HG03521 (cell line): ENCODE measurements at regions not wholly inside any gene's neighbourhood (a gene's known extent, or its start where the extent isn't known, plus 50 kb on each side); places are given as distances from the start of the nearest gene placed in this dataset.
"Not testable (repeated sequence)": the region's sequence is repeated elsewhere in the genome, so short reads cannot be mapped to it uniquely, and the experiment has no call there.

Experiments
- ATAC-seq: cut with Tn5 transposase; IDR thresholded peaks from one replicate; pipeline ENCODE4 v1.9.1; 2021; ENCODE audit warnings: mild to moderate bottlenecking, moderate library complexity; ENCODE audit not compliant: unreplicated experiment

DNA sequence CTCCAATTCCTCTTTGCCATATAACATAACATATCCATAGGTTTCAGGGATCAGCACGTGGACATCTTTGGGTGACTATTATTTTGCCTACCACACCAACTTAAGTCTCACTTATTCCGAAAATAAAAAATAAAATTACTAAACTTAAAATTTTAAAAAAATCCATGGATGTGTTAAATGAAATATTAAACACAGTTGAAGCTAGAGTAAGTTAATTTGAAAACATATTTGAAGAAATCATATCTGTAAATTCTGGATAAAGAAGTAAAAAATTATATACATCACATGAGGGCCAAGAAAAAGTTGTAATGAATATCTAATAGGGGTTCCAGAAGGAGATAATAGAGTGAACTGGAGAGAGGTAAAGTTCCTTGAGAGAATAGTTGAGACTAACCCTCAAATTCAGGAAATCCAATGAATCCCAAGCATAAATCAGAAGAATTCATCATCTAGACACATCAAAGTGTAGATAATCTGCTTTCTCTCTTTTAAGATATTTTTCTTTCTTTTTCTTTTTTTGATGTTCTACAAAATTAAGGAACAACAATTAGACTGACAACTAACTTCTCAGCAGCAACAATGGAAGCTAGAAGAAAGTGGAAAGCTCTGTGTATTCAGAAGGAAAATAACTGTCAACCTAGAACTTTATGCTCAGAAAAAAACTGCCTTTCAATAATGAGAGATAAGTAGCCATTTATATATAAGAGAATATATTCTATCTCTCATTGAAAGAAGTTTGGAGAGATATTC lies 147.4 kb downstream of the ABHD5 start:
- ATAC-seq: no peak

DNA sequence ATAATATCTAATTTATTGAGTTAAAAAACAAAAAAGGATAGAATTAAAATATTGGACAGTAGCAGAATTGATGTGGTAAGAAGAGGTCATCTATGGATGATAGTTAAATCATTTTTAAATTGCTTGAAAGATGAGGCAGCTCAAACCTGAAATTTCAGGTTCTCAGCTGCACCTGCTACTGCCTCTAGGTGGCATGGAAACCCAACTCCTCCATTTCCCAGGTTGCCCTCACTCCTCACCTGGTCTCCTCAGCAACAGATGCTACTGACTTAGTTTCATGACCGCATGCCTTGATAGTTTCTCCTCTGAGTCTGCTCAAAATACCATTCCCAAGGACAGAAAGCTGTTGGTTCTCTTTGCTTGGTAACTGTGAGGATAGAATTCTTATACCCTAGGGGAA lies 148.1 kb downstream of the ABHD5 start:
- no peak for ATAC-seq

- ATAC-seq: no peak
Observed at GRCh38 chr3:43843386-43843785, 152.6 kb downstream of the ABHD5 start.

- ATAC-seq: no peak
Observed at GRCh38 chr3:43844757-43845156, 154.0 kb downstream of the ABHD5 start.

- not testable (repeated sequence) for ATAC-seq
Observed at GRCh38 chr3:43845553-43845952, 154.8 kb downstream of the ABHD5 start.

GRCh38 chr3:43852066-43852465 lies 161.3 kb downstream of the ABHD5 start:
- ATAC-seq: no peak

DNA sequence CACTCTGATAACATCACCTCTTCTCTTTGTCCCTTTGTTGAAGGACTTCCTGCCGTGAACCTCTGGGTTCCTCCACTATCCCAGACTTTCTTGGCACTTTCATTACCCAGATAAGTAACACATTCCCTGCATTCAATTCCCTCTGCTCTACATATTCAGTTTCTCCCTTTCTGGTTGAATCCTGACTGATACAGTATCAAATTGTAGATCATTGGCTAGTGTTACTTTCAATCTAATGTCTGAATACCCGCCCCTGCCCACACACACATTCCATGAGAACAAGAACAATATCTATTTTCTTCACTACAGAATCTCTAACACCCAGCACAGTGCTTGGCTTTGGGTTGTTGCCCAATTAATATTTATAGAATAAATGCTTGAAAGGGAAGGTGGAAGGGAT lies 163.5 kb downstream of the ABHD5 start:
- no peak for ATAC-seq

GRCh38 chr3:43854916-43855315 lies 164.2 kb downstream of the ABHD5 start:
- no peak for ATAC-seq

GRCh38 chr3:43855674-43856299 lies 165.0 kb downstream of the ABHD5 start:
- ATAC-seq: no peak

DNA sequence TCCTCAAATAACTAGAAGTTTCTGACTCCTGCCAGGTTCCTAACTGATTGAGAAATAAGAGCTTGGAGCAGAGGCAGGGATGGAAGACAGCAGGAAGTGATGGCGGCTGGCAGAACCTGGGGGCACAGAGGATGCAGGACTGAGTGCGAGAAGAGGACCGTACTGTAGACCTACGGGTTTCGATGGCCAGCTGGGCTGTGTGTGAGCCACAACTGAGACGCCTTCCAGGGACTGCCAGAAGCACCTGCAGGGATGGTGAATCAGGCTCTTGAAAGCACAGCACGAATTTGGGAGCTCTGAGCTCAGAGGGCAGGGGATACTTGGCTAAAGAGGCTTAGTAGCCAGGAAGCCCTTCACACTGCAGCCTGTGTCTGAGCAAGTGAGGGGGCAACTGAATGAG lies 165.6 kb downstream of the ABHD5 start:
- ATAC-seq: no peak

DNA sequence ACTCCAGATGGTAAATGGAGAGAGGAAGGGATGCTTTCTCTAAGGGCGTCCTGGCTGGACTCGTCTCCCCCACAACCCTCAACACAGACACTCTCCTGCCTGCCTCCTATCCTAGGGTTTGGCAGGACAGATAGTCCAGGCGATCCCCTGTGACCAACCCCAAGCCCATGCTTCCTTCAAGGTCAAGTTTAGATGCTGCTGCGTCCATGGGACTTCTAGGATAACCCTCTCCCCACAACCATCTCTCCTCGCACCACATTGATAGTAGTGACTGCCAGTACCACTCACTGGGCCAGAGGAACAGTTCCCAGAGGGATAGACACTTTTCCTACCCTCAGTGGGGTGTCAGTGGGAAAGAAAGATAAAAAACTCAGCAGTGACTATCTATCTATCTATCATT lies 166.0 kb downstream of the ABHD5 start:
- ATAC-seq: no peak

DNA sequence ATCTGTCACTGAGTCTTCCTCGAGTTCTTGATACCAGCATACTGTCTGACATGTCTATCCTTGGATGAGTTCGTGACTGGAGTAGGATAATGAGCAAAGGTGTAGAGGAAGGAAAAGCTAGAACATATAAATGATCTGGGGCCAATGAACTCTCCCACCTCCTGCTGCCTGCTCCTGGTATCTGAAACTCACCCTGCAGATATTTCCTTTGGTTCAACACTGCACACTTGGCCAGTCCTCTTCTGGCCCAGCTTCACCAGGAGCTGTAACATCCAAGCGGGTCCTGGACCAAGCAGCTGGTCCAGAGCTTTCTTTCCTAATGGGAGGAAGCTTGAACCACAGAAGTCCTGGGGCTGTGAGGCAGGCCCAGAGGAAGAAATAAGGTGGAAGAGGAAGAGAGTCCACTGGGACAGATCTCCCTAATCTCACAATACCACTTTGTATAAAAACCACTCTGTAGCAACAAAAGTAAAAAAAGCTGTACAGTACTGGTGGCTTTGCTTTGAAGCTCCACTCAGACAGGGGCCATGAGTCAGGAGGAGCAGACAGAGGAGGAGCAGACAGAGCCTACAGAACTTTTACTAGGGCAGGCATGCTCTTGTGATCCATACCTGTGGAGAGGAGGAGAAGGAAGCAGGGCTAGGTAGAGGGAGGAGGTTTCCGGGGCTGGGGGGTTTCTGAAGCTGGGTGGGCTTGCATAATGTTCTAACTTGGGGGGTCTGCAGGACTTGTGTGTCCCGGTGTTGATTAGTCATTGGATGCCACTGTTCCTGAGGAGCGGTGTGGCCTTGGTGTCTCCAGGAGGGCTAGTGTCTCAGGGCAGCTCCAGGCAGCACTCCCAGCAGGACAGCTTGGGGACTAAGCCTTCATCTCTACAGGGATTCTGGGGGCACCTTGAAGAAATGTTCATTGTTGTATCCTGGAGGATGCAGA lies 166.9 kb downstream of the ABHD5 start:
- no peak for ATAC-seq

GRCh38 chr3:43858294-43858701 lies 167.6 kb downstream of the ABHD5 start:
- ATAC-seq: no peak

- no peak for ATAC-seq
Observed at GRCh38 chr3:43859766-43860165, 169.0 kb downstream of the ABHD5 start.

DNA sequence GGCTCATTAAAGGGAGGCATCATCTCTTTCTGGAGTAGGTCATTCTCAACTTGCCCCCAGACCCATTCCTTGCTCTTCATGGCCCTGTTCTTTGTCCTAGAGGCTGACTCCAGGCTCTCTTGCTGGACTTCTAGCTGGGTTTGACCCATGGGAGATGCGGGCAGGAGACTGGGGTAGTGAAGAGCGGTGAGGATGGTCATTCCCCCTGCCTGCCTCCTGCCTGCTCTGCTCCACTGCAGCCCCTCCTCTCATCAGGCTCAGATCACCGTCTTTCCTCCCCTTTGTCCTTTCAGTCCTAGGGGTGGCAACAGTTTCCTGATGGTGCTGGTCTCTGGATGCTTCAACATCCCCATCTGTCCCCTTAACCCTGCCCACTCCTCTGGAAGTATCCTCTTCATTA lies 170.9 kb downstream of the ABHD5 start:
- ATAC-seq: no peak

GRCh38 chr3:43862470-43862869 lies 171.7 kb downstream of the ABHD5 start:
- ATAC-seq: no peak

- ATAC-seq: no peak
Observed at GRCh38 chr3:43862992-43863805, 172.5 kb downstream of the ABHD5 start.

DNA sequence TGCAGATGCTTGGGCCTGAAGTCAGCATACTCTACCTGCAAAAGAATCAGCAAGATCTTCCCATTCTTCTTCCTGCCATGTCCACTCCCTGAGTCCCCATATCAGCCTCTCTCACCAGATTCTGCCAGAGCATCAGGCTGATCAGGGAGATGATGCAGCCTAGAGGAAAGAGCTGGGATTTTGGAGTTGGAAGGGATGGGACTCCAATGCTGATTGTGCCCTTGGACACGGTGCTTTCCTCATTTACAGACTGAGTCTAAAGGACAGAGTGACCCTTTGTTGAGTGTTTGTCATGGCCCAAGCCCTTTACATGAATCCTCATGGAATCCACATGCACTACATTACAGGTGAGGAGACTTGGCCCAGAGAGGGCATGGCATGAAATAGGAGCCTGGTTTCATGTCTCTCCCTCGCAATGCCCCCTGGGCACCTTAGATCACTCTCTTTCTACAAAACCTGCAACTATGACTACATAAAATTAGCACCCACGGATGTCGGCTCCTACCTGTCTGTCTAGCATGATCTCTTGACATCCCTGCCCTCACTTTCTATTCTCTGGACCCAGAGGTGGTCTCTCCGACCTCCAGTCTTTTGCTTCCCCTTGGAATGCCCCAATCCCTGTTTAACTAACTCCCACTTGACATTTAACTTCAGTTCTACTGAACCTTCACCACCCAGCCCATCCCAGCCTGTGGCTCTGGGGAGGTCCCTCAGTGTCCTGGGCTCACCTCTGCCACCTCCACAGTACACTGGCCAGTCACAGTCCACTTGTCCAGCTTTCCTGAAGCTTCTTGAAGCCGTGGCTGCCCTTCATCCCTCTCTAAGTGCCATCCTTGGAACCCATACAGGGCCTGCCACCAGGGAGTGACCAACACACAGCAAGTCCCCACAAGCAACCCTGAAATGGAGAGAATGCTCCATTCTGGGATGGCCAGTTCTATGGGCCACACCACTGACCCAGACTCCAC lies 173.5 kb downstream of the ABHD5 start:
- no peak for ATAC-seq

GRCh38 chr3:43865351-43865750 lies 174.6 kb downstream of the ABHD5 start:
- ATAC-seq: no peak
